ENCODE measurements at regions not wholly inside any gene's neighbourhood (a gene's known extent, or its start where the extent isn't known, plus 50 kb on each side); places are given as distances from the start of the nearest gene placed in this dataset.

DNA sequence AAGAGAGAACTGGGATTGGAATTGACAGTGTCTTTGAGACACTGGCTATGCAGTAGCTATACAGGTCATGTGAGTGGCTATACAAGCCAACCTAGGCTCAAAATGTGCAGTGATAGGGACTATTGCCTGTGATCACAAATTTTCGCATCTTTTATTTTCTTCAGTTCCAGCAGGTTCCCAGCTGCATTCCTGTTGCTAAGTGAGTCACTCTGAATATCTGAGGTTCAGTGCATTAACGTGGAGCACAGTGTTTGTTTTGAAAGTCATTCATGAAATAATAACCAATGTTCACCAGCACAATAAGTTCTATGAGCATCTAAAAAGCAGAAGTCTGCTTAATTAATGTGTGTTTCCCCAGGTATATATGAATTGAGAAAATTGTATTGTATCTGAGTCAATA is 1236.0 kb upstream of the CELF2 start:
- no peak for DNase-seq (ENCODE audit: low spot score)
- Histone ChIP-seq H3K4me3 (no peak overlapping the region), H3K27ac (no peak overlapping the region), H3K27me3 (no peaks in the 10 kb centered on the region), H3K36me3 (no peaks in the 10 kb centered on the region), H3K4me1 (no peaks in the 10 kb centered on the region), H3K9me3 (no peaks in the 10 kb centered on the region)
- TF ChIP-seq, protein P1, sequence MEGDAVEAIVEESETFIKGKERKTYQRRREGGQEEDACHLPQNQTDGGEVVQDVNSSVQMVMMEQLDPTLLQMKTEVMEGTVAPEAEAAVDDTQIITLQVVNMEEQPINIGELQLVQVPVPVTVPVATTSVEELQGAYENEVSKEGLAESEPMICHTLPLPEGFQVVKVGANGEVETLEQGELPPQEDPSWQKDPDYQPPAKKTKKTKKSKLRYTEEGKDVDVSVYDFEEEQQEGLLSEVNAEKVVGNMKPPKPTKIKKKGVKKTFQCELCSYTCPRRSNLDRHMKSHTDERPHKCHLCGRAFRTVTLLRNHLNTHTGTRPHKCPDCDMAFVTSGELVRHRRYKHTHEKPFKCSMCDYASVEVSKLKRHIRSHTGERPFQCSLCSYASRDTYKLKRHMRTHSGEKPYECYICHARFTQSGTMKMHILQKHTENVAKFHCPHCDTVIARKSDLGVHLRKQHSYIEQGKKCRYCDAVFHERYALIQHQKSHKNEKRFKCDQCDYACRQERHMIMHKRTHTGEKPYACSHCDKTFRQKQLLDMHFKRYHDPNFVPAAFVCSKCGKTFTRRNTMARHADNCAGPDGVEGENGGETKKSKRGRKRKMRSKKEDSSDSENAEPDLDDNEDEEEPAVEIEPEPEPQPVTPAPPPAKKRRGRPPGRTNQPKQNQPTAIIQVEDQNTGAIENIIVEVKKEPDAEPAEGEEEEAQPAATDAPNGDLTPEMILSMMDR (IDR thresholded peaks at IDR 0.05) = no peak

DNA sequence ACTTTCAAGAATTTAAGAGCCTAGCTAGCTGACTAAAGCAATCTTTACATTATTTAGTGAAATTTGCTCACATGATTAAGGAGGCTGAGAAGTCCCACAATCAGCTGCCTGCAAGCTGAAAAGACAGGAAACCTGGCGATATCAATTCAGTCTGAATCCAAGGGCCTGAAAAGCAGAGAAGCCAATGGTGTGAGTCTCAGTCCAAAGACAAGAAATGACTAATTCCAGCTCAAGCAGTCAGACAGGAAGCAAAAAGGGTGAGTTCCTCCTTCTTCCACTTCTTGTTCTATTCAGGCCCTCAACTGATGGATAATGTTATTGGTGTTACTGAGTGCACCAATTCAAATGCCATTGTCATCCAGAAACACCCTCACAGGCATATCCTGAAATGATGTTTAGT is 1231.6 kb upstream of the CELF2 start:
- Histone ChIP-seq H3K36me3 (no peaks in the 10 kb centered on the region), H3K4me1 (no peaks in the 10 kb centered on the region), H3K27me3 (no peaks in the 10 kb centered on the region), H3K4me3 (no peak overlapping the region), H3K27ac (no peak overlapping the region), H3K9me3 (no peaks in the 10 kb centered on the region)
- TF ChIP-seq, protein P1 (IDR thresholded peaks at IDR 0.05) = no peak
- no peak for DNase-seq (ENCODE audit: low spot score)

DNA sequence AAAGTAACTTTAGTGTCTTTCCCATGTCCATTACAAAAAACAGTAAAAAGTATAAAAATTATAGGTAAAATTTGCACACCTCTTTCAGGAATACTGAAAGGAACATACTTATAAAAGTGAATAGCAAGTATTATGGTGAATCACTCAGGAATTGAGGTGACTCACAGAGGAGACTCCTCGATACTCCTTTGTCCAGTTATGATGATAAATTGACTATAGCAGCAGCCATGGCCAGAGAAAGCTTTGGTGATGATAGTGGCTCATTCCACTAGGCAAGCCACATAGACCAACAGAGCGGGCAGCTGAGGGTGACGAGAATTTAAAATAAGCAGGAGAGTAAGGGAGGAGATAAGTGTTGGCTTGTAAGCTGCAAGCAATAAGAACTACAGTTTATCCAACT is 1231.1 kb upstream of the CELF2 start:
- Histone ChIP-seq H3K36me3 (no peaks in the 10 kb centered on the region), H3K27me3 (no peaks in the 10 kb centered on the region), H3K4me1 (no peaks in the 10 kb centered on the region), H3K9me3 (no peaks in the 10 kb centered on the region), H3K4me3 (no peak overlapping the region), H3K27ac (no peak overlapping the region)
- TF ChIP-seq, protein P1 (IDR thresholded peaks at IDR 0.05) = no peak
- DNase-seq (ENCODE audit: low spot score) = no peak

DNA sequence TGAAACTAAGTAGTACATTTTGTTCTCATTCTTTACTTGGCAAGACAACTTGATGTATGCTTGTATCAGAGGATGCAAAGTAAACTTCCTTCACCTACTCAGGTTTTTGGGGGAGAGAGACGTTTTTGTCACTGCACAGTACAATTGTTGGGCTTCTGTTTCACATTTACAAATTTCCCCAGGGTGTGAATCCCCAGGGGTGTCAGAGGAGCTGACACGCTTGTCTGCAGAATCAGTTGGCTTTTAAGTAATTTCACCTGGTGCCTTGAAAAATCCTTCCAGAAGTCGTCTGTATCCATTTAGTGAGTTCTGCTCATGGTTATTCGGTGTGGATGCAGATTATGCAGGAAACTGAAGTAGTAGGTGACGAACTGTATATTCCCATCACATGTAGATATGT is 1227.7 kb upstream of the CELF2 start:
- no peaks in the 10 kb centered on the region for H3K4me1 ChIP-seq
- H3K4me3 ChIP-seq = no peak overlapping the region
- no peaks in the 10 kb centered on the region for H3K9me3 ChIP-seq
- H3K27me3 ChIP-seq = no peaks in the 10 kb centered on the region
- H3K36me3 ChIP-seq = no peaks in the 10 kb centered on the region
- DNase-seq (ENCODE audit: low spot score) = no peak
- H3K27ac ChIP-seq = no peak overlapping the region
- TF ChIP-seq, protein P1 (IDR thresholded peaks at IDR 0.05) = no peak

DNA sequence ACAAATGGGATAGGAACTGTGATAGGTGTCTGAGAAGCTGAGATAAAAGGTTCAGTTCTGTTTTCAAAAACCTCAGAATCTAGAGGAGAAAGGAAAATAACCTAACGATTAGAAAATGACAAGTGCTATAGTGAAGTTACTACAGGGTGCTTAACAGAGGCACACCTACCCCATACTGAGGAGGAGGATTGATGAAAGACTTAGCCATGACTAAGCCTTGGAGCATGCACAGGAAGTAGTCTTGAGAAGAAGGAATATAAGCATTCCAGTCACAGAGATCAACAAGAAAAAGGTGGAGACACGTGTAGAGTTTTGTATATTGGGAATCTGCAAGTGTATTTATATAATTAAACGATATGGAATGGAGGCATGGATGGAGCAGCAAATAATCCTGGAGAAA is 1225.5 kb upstream of the CELF2 start:
- no peak for DNase-seq (ENCODE audit: low spot score)
- TF ChIP-seq, protein P1 (IDR thresholded peaks at IDR 0.05) = no peak
- no peak overlapping the region for H3K27ac ChIP-seq
- no peaks in the 10 kb centered on the region for H3K9me3 ChIP-seq
- H3K27me3 ChIP-seq = no peaks in the 10 kb centered on the region
- H3K4me1 ChIP-seq = peaks cover 0 to 10% of the 10 kb centered on the region in 2 donors
- no peaks in the 10 kb centered on the region for H3K36me3 ChIP-seq
- no peak overlapping the region for H3K4me3 ChIP-seq

DNA sequence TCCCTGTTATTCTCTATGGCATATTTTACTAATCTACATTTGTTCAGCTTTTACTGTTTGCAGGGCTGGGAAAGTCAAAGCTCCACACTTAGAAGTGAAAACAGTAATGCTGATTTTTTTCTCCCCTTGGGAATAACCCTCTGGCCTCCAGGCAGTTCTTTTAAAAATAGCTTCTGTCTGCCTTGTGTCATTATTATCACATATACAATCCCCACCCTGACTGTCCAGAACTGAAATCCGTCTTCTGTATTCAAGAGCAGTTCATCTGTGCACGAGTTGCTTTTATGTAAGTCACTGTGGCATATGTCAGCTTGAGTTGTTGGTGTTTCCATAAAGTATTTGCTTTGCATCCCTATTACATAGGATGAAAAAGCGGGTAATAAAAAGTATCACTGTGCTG is 1221.1 kb upstream of the CELF2 start:
- H3K9me3 ChIP-seq = no peaks in the 10 kb centered on the region
- H3K27ac ChIP-seq = no peak overlapping the region
- H3K4me3 ChIP-seq = no peak overlapping the region
- H3K27me3 ChIP-seq = no peaks in the 10 kb centered on the region
- TF ChIP-seq, protein P1 (IDR thresholded peaks at IDR 0.05) = no peak
- peaks cover 0 to 10% of the 10 kb centered on the region in 2 donors for H3K4me1 ChIP-seq
- DNase-seq (ENCODE audit: low spot score) = no peak
- no peaks in the 10 kb centered on the region for H3K36me3 ChIP-seq

Data from right atrium auricular region (tissue), 2 donors.